ENCODE measurements at regions not wholly inside any gene's neighbourhood (a gene's known extent, or its start where the extent isn't known, plus 50 kb on each side); places are given as distances from the start of the nearest gene placed in this dataset.

GRCh38 chr6:71502168-71502567 lies 213.6 kb downstream of the OGFRL1 start:
- peaks cover 4% of the 10 kb centered on the region for H3K27me3 Mint-ChIP-seq
- no CpG with 5 or more reads among the region's 2 CpGs for WGBS (ENCODE audit: insufficient coverage)
- ChIA-PET CTCF (no interaction called here), POLR2A (no interaction called here)
- TF ChIP-seq, protein P1, sequence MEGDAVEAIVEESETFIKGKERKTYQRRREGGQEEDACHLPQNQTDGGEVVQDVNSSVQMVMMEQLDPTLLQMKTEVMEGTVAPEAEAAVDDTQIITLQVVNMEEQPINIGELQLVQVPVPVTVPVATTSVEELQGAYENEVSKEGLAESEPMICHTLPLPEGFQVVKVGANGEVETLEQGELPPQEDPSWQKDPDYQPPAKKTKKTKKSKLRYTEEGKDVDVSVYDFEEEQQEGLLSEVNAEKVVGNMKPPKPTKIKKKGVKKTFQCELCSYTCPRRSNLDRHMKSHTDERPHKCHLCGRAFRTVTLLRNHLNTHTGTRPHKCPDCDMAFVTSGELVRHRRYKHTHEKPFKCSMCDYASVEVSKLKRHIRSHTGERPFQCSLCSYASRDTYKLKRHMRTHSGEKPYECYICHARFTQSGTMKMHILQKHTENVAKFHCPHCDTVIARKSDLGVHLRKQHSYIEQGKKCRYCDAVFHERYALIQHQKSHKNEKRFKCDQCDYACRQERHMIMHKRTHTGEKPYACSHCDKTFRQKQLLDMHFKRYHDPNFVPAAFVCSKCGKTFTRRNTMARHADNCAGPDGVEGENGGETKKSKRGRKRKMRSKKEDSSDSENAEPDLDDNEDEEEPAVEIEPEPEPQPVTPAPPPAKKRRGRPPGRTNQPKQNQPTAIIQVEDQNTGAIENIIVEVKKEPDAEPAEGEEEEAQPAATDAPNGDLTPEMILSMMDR (IDR thresholded peaks at IDR 0.05) = no peak
- H4K20me1 ChIP-seq (ENCODE audit: control insufficient read depth, insufficient read depth, low read length, poor library complexity, severe bottlenecking) = no peaks in the 10 kb centered on the region
- H3K9me3 ChIP-seq (ENCODE audit: control extremely low read depth in 1 of 3, control insufficient read depth in 2 of 3, insufficient read depth in 1 of 3, low read length in 2 of 3) = no peaks in the 10 kb centered on the region
- no peak for ATAC-seq (ENCODE audit: low read depth)
- no peak overlapping the region for H3K27ac Mint-ChIP-seq
- H3K4me3 ChIP-seq (ENCODE audit: control extremely low read depth in 1 of 5, extremely low read depth in 1 of 5, insufficient read depth in 1 of 5, low read depth in 2 of 5, low read length in 4 of 5) = no peak overlapping the region
- H3K27me3 ChIP-seq (replicated peaks in 1 of 4; ENCODE audit: control extremely low read depth in 1 of 4, control insufficient read depth in 3 of 4, insufficient read depth in 4 of 4, low read length in 3 of 4) = no peaks in the 10 kb centered on the region
- H3K4me1 Mint-ChIP-seq = no peaks in the 10 kb centered on the region
- no peak overlapping the region for H3K4me3 Mint-ChIP-seq
- no peak overlapping the region for H3K4me2 ChIP-seq (replicated peaks; ENCODE audit: low read depth, low read length, poor library complexity, severe bottlenecking)
- DNase-seq = no peak
- H2AFZ ChIP-seq (ENCODE audit: insufficient read depth, low read depth, low read length, poor library complexity, severe bottlenecking) = no peak overlapping the region
- H3K9me3 Mint-ChIP-seq (ENCODE audit: insufficient read depth) = no peaks in the 10 kb centered on the region
- H3K27ac ChIP-seq (ENCODE audit: low read length in 2 of 2) = no peak overlapping the region
- intact Hi-C loops (cut with micrococcal nuclease) = no loop called here
- no peaks in the 10 kb centered on the region for H3K4me1 ChIP-seq (ENCODE audit: control insufficient read depth in 2 of 2, insufficient read depth in 2 of 2, low read length in 2 of 2)
- H3K36me3 ChIP-seq (replicated peaks in 1 of 2; ENCODE audit: control extremely low read depth in 1 of 2, control insufficient read depth in 1 of 2, extremely low read depth in 1 of 2, insufficient read depth in 2 of 2, low read length in 1 of 2) = no peaks in the 10 kb centered on the region
- no peak overlapping the region for H3K9ac ChIP-seq (ENCODE audit: low read length)
- H3K79me2 ChIP-seq (ENCODE audit: control insufficient read depth, insufficient read depth, low read length) = no peaks in the 10 kb centered on the region

GRCh38 chr6:71502956-71503355 lies 214.3 kb downstream of the OGFRL1 start:
- Histone ChIP-seq H3K27ac (ENCODE audit: low read length in 2 of 2) (no peak overlapping the region), H3K79me2 (ENCODE audit: control insufficient read depth, insufficient read depth, low read length) (no peaks in the 10 kb centered on the region), H3K4me2 (replicated peaks; ENCODE audit: low read depth, low read length, poor library complexity, severe bottlenecking) (no peak overlapping the region), H2AFZ (ENCODE audit: insufficient read depth, low read depth, low read length, poor library complexity, severe bottlenecking) (no peak overlapping the region), H3K9me3 (ENCODE audit: control extremely low read depth in 1 of 3, control insufficient read depth in 2 of 3, insufficient read depth in 1 of 3, low read length in 2 of 3) (no peaks in the 10 kb centered on the region), H3K4me1 (ENCODE audit: control insufficient read depth in 2 of 2, insufficient read depth in 2 of 2, low read length in 2 of 2) (no peaks in the 10 kb centered on the region), H3K4me3 (ENCODE audit: control extremely low read depth in 1 of 5, extremely low read depth in 1 of 5, insufficient read depth in 1 of 5, low read depth in 2 of 5, low read length in 4 of 5) (no peak overlapping the region), H3K9ac (ENCODE audit: low read length) (no peak overlapping the region), H4K20me1 (ENCODE audit: control insufficient read depth, insufficient read depth, low read length, poor library complexity, severe bottlenecking) (no peaks in the 10 kb centered on the region), H3K27me3 (replicated peaks in 1 of 4; ENCODE audit: control extremely low read depth in 1 of 4, control insufficient read depth in 3 of 4, insufficient read depth in 4 of 4, low read length in 3 of 4) (no peaks in the 10 kb centered on the region), H3K36me3 (replicated peaks in 1 of 2; ENCODE audit: control extremely low read depth in 1 of 2, control insufficient read depth in 1 of 2, extremely low read depth in 1 of 2, insufficient read depth in 2 of 2, low read length in 1 of 2) (no peaks in the 10 kb centered on the region)
- Mint-ChIP-seq H3K4me3 (no peak overlapping the region), H3K27me3 (peaks cover 4% of the 10 kb centered on the region), H3K27ac (no peak overlapping the region), H3K4me1 (no peaks in the 10 kb centered on the region), H3K9me3 (ENCODE audit: insufficient read depth) (no peaks in the 10 kb centered on the region)
- no peak for ATAC-seq (ENCODE audit: low read depth)
- 83% methylated on average over 2 of the region's 3 CpGs for WGBS (ENCODE audit: insufficient coverage)
- ChIA-PET CTCF (interaction anchor here (0.9 kb wide), 1 partner anchor 9 kb away, joined by 3 read pairs; no protein-coding TSS in a partner anchor), POLR2A (no interaction called here)
- TF ChIP-seq, protein P1 (IDR thresholded peaks at IDR 0.05) = no peak
- DNase-seq = no peak
- intact Hi-C loops (cut with micrococcal nuclease) = no loop called here
